K562 (cell line): ENCODE measurements at regions not wholly inside any gene's neighbourhood (a gene's known extent, or its start where the extent isn't known, plus 50 kb on each side); places are given as distances from the start of the nearest gene placed in this dataset.
A peak's percentile ranks its signal among the peaks of the same experiment; 100 is the strongest.

Experiments used
- ATAC-seq: fragments of 200-7000 bp; cut with Tn5 transposase; 3 replicates; pipeline ENCODE4 v1.9.1; 2020; ENCODE audit warnings: moderate library complexity
- BruUV-seq: library from RNA; stranded (reverse); fragments of 400-500 nt; replicated peaks from 2 replicates; lab custom pipeline; 2021; lab: Mats Ljungman, UMichigan
- CTCF ChIA-PET: fragments of 300-600 bp; formaldehyde crosslinking; extraction: SDS; loops from one replicate; lab custom pipeline; 2021; ENCODE audit warnings: low intra/inter-chr PET ratio; lab: Yijun Ruan, JAX
- POLR2A ChIA-PET: fragments of 300-600, 350-650 bp; sonication (Branson Sonifier 250); formaldehyde crosslinking; extraction: SDS; loops from one replicate; lab custom pipeline; 2021; ENCODE audit warnings: antibody characterized with exemption, inconsistent platforms; lab: Yijun Ruan, JAX
- DNase-seq, 4 experiments: peaks; one replicate each; pipeline versions ENCODE4 v3.0.0 to v3.0.0-alpha.2; 2011 to 2018; ENCODE audit warnings: low spot score in 3 of 4, mixed read lengths in 3 of 4; ENCODE audit errors: extremely low read depth in 1 of 4
- FAIRE-seq: peaks from 2 replicates; lab custom pipeline; 2011; peaks lifted over from hg19 to GRCh38; lab: Jason Lieb, UNC
- H2AFZ ChIP-seq: 2 replicates; pipeline ENCODE4 v1.6.0; 2011; ENCODE audit warnings: low read depth, low read length, control low read depth, inconsistent platforms
- H3K27ac ChIP-seq: fragments of 200-600 bp; 3 replicates; pipeline ENCODE4 v1.8.0; 2011; ENCODE audit warnings: low read depth, mild to moderate bottlenecking, control low read depth, inconsistent platforms, low read length, moderate library complexity, mixed read lengths; ENCODE audit errors: extremely low read depth
- H3K27me3 ChIP-seq, 2 experiments: fragments of 300-600 bp in 1 of 2; 2 replicates in 1 of 2; 3 replicates in 1 of 2; pipeline versions ENCODE4 v1.6.0 to v1.8.0; 2011; ENCODE audit warnings: inconsistent platforms in 2 of 2, low read length in 2 of 2, mild to moderate bottlenecking in 1 of 2, mixed read lengths in 1 of 2, moderate library complexity in 1 of 2; ENCODE audit not compliant: control insufficient read depth in 2 of 2, insufficient read depth in 2 of 2
- H3K36me3 ChIP-seq: fragments of 300-600 bp; 3 replicates; pipeline ENCODE4 v1.8.0; 2011; ENCODE audit warnings: mild to moderate bottlenecking, low read length, inconsistent platforms; ENCODE audit not compliant: control insufficient read depth, insufficient read depth
- H3K4me1 ChIP-seq, 2 experiments: fragments of 200-600 bp in 1 of 2; replicated peaks in 1 of 2; 2 replicates in 1 of 2; 3 replicates in 1 of 2; pipeline versions ENCODE4 v1.5.1 to v1.8.0; 2011; ENCODE audit warnings: inconsistent platforms in 2 of 2, low read length in 2 of 2, mild to moderate bottlenecking in 1 of 2, mixed read lengths in 1 of 2, moderate library complexity in 1 of 2; ENCODE audit not compliant: control insufficient read depth in 2 of 2, insufficient read depth in 2 of 2
- H3K4me2 ChIP-seq: 2 replicates; pipeline ENCODE4 v1.6.1; 2011; ENCODE audit warnings: low read length, control low read depth, inconsistent platforms, mixed read lengths; ENCODE audit not compliant: insufficient read depth
- H3K4me3 ChIP-seq: fragments of 200-600 bp; sonication (generic), shearing (Covaris generic); 2 replicates; pipeline ENCODE4 v1.5.1; 2016; ENCODE audit warnings: control low read depth, inconsistent platforms
- H3K79me2 ChIP-seq: fragments of 200-600 bp; 3 replicates; pipeline ENCODE4 v1.8.0; 2011; ENCODE audit warnings: low read length, inconsistent platforms; ENCODE audit not compliant: control insufficient read depth, insufficient read depth
- H3K9ac ChIP-seq, 2 experiments: 2 replicates each; pipeline versions ENCODE4 v1.6.0 to v1.6.1; 2011; ENCODE audit warnings: low read depth in 2 of 2, low read length in 2 of 2, control low read depth in 1 of 2, inconsistent platforms in 1 of 2, mild to moderate bottlenecking in 1 of 2, mixed read lengths in 1 of 2; ENCODE audit not compliant: insufficient read depth in 1 of 2
- H3K9me1 ChIP-seq: one replicate; pipeline ENCODE4 v1.6.0; 2011; ENCODE audit warnings: inconsistent platforms, mild to moderate bottlenecking, low read length, moderate library complexity; ENCODE audit not compliant: control insufficient read depth, insufficient read depth
- H3K9me3 ChIP-seq: replicated peaks from 2 replicates; pipeline ENCODE4 v1.5.1; 2011; ENCODE audit warnings: low read depth, low read length, inconsistent platforms; ENCODE audit not compliant: control insufficient read depth, insufficient read depth
- H4K20me1 ChIP-seq: replicated peaks from 2 replicates; pipeline ENCODE4 v1.6.1; 2011; ENCODE audit warnings: low read length, inconsistent platforms, mixed read lengths; ENCODE audit not compliant: control insufficient read depth, insufficient read depth
- ZNF318 ChIP-seq, 2 experiments: fragments of 450-650 bp; IDR thresholded peaks; 2 replicates each; pipeline ENCODE4 v1.6.1; 2016; ENCODE audit warnings: mild to moderate bottlenecking in 2 of 2, borderline replicate concordance in 1 of 2, low read depth in 1 of 2, moderate library complexity in 1 of 2
- ZNF436 ChIP-seq: fragments of 250-450, 450-650 bp; sonication (Bioruptor Pico); formaldehyde crosslinking; IDR thresholded peaks from 2 replicates; pipeline ENCODE4 v1.7.0; 2020; ENCODE audit warnings: mild to moderate bottlenecking
- WGBS: fragments of 100-300 bp; shearing (Covaris generic); methylation state at CpG from one replicate; pipeline ENCODE4 v1.1.6; 2016; ENCODE audit warnings: low coverage, mixed read lengths; ENCODE audit not compliant: insufficient coverage; ENCODE audit errors: missing lambda C conversion rate; 5-methylcytosine and 5-hydroxymethylcytosine counted together
- in situ Hi-C: fragments of 300-500 bp; cut with MboI; formaldehyde crosslinking; loops from 4 replicates; pipeline ENCODE4 v1.15.0; 2018; ENCODE audit warnings: inconsistent platforms, mixed read lengths
- intact Hi-C: fragments of 100-400 bp; cut with micrococcal nuclease; formaldehyde crosslinking; loops from 2 replicates; pipeline ENCODE4 v1.14.2; 2022

DNA sequence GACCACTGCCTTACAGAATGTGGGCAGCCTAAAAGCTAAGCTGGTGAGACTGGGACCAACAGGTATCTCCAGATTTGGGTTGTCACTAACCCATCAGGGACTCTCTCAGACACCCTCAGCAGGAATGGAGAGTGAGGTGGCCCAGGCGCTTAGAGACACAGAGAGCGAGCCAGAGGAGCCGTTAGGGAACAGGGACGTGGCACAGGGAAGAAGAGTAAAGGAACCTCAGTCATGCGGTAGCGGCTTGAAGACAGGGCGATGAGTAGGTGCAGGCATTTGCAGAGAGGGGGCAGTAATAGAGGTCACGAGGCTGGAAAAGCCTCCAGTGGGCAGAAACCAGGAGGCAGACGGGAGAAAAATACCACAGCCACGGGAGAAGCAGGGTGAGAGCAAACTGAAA is 158.0 kb upstream of the CCND2 start (continued):
- TF ChIP-seq ZNF318 (IDR thresholded peaks at IDR 0.05; ENCODE audit: borderline replicate concordance in 1 of 2, low read depth in 1 of 2), result no peak

GRCh38 chr12:4114986-4115385 is 158.6 kb upstream of the CCND2 start:
- BruUV-seq, result no TSS peak
- peaks cover 3 to 46% of the 10 kb centered on the region in 2 experiments; a peak in 3 of 5 replicates for H3K27me3 ChIP-seq
- no peaks in the 10 kb centered on the region for H3K9me1 ChIP-seq
- H3K9ac ChIP-seq, result no peak overlapping the region
- no peak overlapping the region for H3K4me3 ChIP-seq
- no peak for FAIRE-seq
- intact Hi-C loops, result no loop called here
- POLR2A ChIA-PET, result no interaction called here
- in situ Hi-C loops, result loop anchor here (5.0 kb wide), 1 partner anchor 162 kb away; no protein-coding TSS in a partner anchor
- ATAC-seq, result peak; percentile 67; the same call in 2 of the 3 replicates
- no peaks in the 10 kb centered on the region for H3K79me2 ChIP-seq
- peak in 1 of 4 experiments; percentile 14 for DNase-seq
- CTCF ChIA-PET, result interaction anchor here (0.6 kb wide), 1 partner anchor 119 kb away, joined by 3 read pairs; no protein-coding TSS in a partner anchor
- WGBS, result 18% methylated on average over 7 of the region's 7 CpGs
- H4K20me1 ChIP-seq, result no peaks in the 10 kb centered on the region
- H3K9me3 ChIP-seq, result no peaks in the 10 kb centered on the region
- no peak overlapping the region for H3K27ac ChIP-seq
- no peaks in the 10 kb centered on the region for H3K36me3 ChIP-seq
- H3K4me1 ChIP-seq, result no peaks in the 10 kb centered on the region; a peak in 1 of 5 replicates
- H2AFZ ChIP-seq, result no peak overlapping the region
- no peak overlapping the region for H3K4me2 ChIP-seq
- TF ChIP-seq ZNF318 (IDR thresholded peaks at IDR 0.05; ENCODE audit: borderline replicate concordance in 1 of 2, low read depth in 1 of 2), result no peak
- TF ChIP-seq ZNF436 (CRISPR knock-in tag), result no peak
